GM23338 (cell line): ENCODE measurements at regions not wholly inside any gene's neighbourhood (a gene's known extent, or its start where the extent isn't known, plus 50 kb on each side); places are given as distances from the start of the nearest gene placed in this dataset.

Experiments
- CREB1 ChIP-seq: fragments of 250-450 bp; sonication (Bioruptor Pico); IDR thresholded peaks from 2 replicates; pipeline ENCODE4 v1.5.0; 2020; ENCODE audit warnings: low read depth, mild to moderate bottlenecking, moderate library complexity
- CTCF ChIP-seq, 2 experiments: fragments of 200-600 bp in 1 of 2; sonication (generic) in 1 of 2; conservative IDR thresholded peaks; 2 replicates each; pipeline versions ENCODE4 v1.5.1 to v1.6.1; 2016 to 2017; ENCODE audit warnings: antibody characterized with exemption in 2 of 2, low read depth in 2 of 2, mild to moderate bottlenecking in 2 of 2, moderate library complexity in 1 of 2
- ETS1 ChIP-seq: IDR thresholded peaks from 2 replicates; pipeline ENCODE4 v1.6.1; 2016; ENCODE audit warnings: antibody characterized with exemption
- EZH2 ChIP-seq: fragments of 200-600 bp; sonication (generic); IDR thresholded peaks from one replicate; pipeline ENCODE4 v1.8.0; 2017; ENCODE audit warnings: antibody characterized with exemption, mild to moderate bottlenecking, low read depth; ENCODE audit not compliant: unreplicated experiment
- EZH2phosphoT487 ChIP-seq: fragments of 200-600 bp; sonication (generic); IDR thresholded peaks from one replicate; pipeline ENCODE4 v1.8.1; 2018; ENCODE audit warnings: antibody characterized with exemption; ENCODE audit not compliant: unreplicated experiment
- JUNB ChIP-seq: IDR thresholded peaks from one replicate; pipeline ENCODE4 v1.6.1; 2016; ENCODE audit warnings: antibody characterized with exemption; ENCODE audit not compliant: unreplicated experiment
- NANOG ChIP-seq: IDR thresholded peaks from 2 replicates; pipeline ENCODE4 v1.6.1; 2016; ENCODE audit warnings: antibody characterized with exemption, borderline replicate concordance
- POLR2AphosphoS5 ChIP-seq: IDR thresholded peaks from 2 replicates; pipeline ENCODE4 v1.6.1; 2016; ENCODE audit warnings: antibody characterized with exemption, low read depth
- REST ChIP-seq: IDR thresholded peaks from one replicate; pipeline ENCODE4 v1.6.1; 2018; ENCODE audit warnings: antibody characterized with exemption; ENCODE audit not compliant: unreplicated experiment
- STAT1 ChIP-seq: IDR thresholded peaks from one replicate; pipeline ENCODE4 v1.6.1; 2016; ENCODE audit warnings: antibody characterized with exemption; ENCODE audit not compliant: unreplicated experiment
- ZNF114 ChIP-seq: fragments of 250-450 bp; sonication (Bioruptor Pico); IDR thresholded peaks from 2 replicates; pipeline ENCODE4 v1.5.0; 2020; ENCODE audit warnings: mild to moderate bottlenecking, moderate library complexity
- ZNF331 ChIP-seq: fragments of 250-450 bp; sonication (Bioruptor Pico); IDR thresholded peaks from 2 replicates; pipeline ENCODE4 v1.5.0; 2020; ENCODE audit warnings: low read depth, mild to moderate bottlenecking, moderate library complexity
- ZNF462 ChIP-seq: fragments of 250-450 bp; sonication (Bioruptor Pico); IDR thresholded peaks from 2 replicates; pipeline ENCODE4 v1.5.0; 2020; ENCODE audit warnings: mild to moderate bottlenecking, moderate library complexity

- TF ChIP-seq REST (no peak), EZH2phosphoT487 (no peak), CTCF (conservative IDR thresholded peaks at IDR 0.05; ENCODE audit: low read depth in 2 of 2) (no peak), ETS1 (no peak), POLR2AphosphoS5 (no peak), EZH2 (no peak), CREB1 (no peak), JUNB (no peak), ZNF331 (CRISPR knock-in tag) (no peak), ZNF114 (CRISPR knock-in tag) (no peak), NANOG (no peak), ZNF462 (CRISPR knock-in tag) (no peak), STAT1 (no peak)
These were observed 419.2 kb upstream of the NMUR2 start for GRCh38 chr5:152824316-152824715.
